ENCODE measurements at regions not wholly inside any gene's neighbourhood (a gene's known extent, or its start where the extent isn't known, plus 50 kb on each side); places are given as distances from the start of the nearest gene placed in this dataset.

DNA sequence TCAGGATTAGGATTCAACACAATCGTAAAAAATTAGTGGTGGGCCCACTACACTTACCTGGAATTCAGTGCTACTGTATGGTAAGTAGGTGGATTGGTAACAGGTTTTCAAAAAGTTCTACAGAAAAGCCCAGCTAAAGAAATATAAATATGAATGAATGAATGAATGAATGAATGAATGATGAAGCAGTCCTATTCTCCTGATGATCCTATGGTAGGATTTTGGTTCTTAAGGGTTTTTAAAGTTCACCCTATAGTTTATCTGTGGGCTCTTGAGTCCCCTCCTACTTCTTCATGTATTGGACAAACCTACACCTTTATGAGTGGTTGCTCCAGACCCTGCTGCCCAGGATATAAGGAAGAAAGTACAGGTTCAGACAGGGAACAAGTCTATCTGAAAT, 89.5 kb upstream of the HEY2 start:
- no peaks in the 10 kb centered on the region for H3K79me2 ChIP-seq (ENCODE audit: control insufficient read depth, insufficient read depth, low read length)
- no peak overlapping the region for H3K4me3 ChIP-seq (ENCODE audit: control extremely low read depth in 1 of 5, extremely low read depth in 1 of 5, insufficient read depth in 1 of 5, low read depth in 2 of 5, low read length in 4 of 5)
- H3K9me3 ChIP-seq (ENCODE audit: control extremely low read depth in 1 of 3, control insufficient read depth in 2 of 3, insufficient read depth in 1 of 3, low read length in 2 of 3) = no peaks in the 10 kb centered on the region
- CTCF ChIA-PET = no interaction called here
- H2AFZ ChIP-seq (ENCODE audit: insufficient read depth, low read depth, low read length, poor library complexity, severe bottlenecking) = no peak overlapping the region
- no peak overlapping the region for H3K9ac ChIP-seq (ENCODE audit: low read length)
- H3K9me3 Mint-ChIP-seq (ENCODE audit: insufficient read depth) = peaks cover 3% of the 10 kb centered on the region
- TF ChIP-seq CTCF (IDR thresholded peaks at IDR 0.05) = no peak
- TF ChIP-seq EZH2 (IDR thresholded peaks at IDR 0.05; ENCODE audit: borderline replicate concordance, insufficient read depth, low read depth, low read length, poor library complexity, severe bottlenecking) = no peak
- peaks cover 0 to 2% (median 1%) of the 10 kb centered on the region in 4 experiments for H3K27me3 ChIP-seq (replicated peaks in 1 of 4; ENCODE audit: control extremely low read depth in 1 of 4, control insufficient read depth in 3 of 4, insufficient read depth in 4 of 4, low read length in 3 of 4)
- no peaks in the 10 kb centered on the region for H3K4me1 Mint-ChIP-seq
- H3K27ac ChIP-seq (ENCODE audit: low read length in 2 of 2) = no peak overlapping the region
- no peaks in the 10 kb centered on the region for H3K36me3 ChIP-seq (replicated peaks in 1 of 2; ENCODE audit: control extremely low read depth in 1 of 2, control insufficient read depth in 1 of 2, extremely low read depth in 1 of 2, insufficient read depth in 2 of 2, low read length in 1 of 2)
- no peak for ATAC-seq (ENCODE audit: low read depth)
- WGBS (ENCODE audit: insufficient coverage) = no CpG with 5 or more reads among the region's 1 CpG
- POLR2A ChIA-PET = no interaction called here
- no peak overlapping the region for H3K4me3 Mint-ChIP-seq
- no peak overlapping the region for H3K27ac Mint-ChIP-seq
- intact Hi-C loops (cut with micrococcal nuclease) = no loop called here
- peaks cover 22% of the 10 kb centered on the region for H3K27me3 Mint-ChIP-seq
- no peaks in the 10 kb centered on the region for H4K20me1 ChIP-seq (ENCODE audit: control insufficient read depth, insufficient read depth, low read length, poor library complexity, severe bottlenecking)
- H3K4me1 ChIP-seq (ENCODE audit: control insufficient read depth in 2 of 2, insufficient read depth in 2 of 2, low read length in 2 of 2) = no peaks in the 10 kb centered on the region
- no peak overlapping the region for H3K4me2 ChIP-seq (replicated peaks; ENCODE audit: low read depth, low read length, poor library complexity, severe bottlenecking)
- no peak for DNase-seq

GRCh38 chr6:125662296-125662695, 87.1 kb upstream of the HEY2 start:
- Mint-ChIP-seq H3K4me1 (no peaks in the 10 kb centered on the region), H3K4me3 (no peak overlapping the region), H3K27me3 (peaks cover 17% of the 10 kb centered on the region), H3K9me3 (ENCODE audit: insufficient read depth) (peaks cover 2% of the 10 kb centered on the region), H3K27ac (no peak overlapping the region)
- no peaks in the 10 kb centered on the region for H3K36me3 ChIP-seq (replicated peaks in 1 of 2; ENCODE audit: control extremely low read depth in 1 of 2, control insufficient read depth in 1 of 2, extremely low read depth in 1 of 2, insufficient read depth in 2 of 2, low read length in 1 of 2)
- no peak overlapping the region for H3K4me2 ChIP-seq (replicated peaks; ENCODE audit: low read depth, low read length, poor library complexity, severe bottlenecking)
- no peak overlapping the region for H3K4me3 ChIP-seq (ENCODE audit: control extremely low read depth in 1 of 5, extremely low read depth in 1 of 5, insufficient read depth in 1 of 5, low read depth in 2 of 5, low read length in 4 of 5)
- ChIA-PET CTCF (no interaction called here), POLR2A (no interaction called here)
- no peak overlapping the region for H2AFZ ChIP-seq (ENCODE audit: insufficient read depth, low read depth, low read length, poor library complexity, severe bottlenecking)
- no peak overlapping the region for H3K27ac ChIP-seq (ENCODE audit: low read length in 2 of 2)
- intact Hi-C loops (cut with micrococcal nuclease) = no loop called here
- no peaks in the 10 kb centered on the region for H3K79me2 ChIP-seq (ENCODE audit: control insufficient read depth, insufficient read depth, low read length)
- H3K9ac ChIP-seq (ENCODE audit: low read length) = no peak overlapping the region
- H3K27me3 ChIP-seq (replicated peaks in 1 of 4; ENCODE audit: control extremely low read depth in 1 of 4, control insufficient read depth in 3 of 4, insufficient read depth in 4 of 4, low read length in 3 of 4) = peaks cover 0 to 3% (median 1%) of the 10 kb centered on the region in 4 experiments
- TF ChIP-seq EZH2 (IDR thresholded peaks at IDR 0.05; ENCODE audit: borderline replicate concordance, insufficient read depth, low read depth, low read length, poor library complexity, severe bottlenecking) (no peak), CTCF (IDR thresholded peaks at IDR 0.05) (no peak)
- H3K9me3 ChIP-seq (ENCODE audit: control extremely low read depth in 1 of 3, control insufficient read depth in 2 of 3, insufficient read depth in 1 of 3, low read length in 2 of 3) = no peaks in the 10 kb centered on the region
- no peaks in the 10 kb centered on the region for H3K4me1 ChIP-seq (ENCODE audit: control insufficient read depth in 2 of 2, insufficient read depth in 2 of 2, low read length in 2 of 2)
- no peak for DNase-seq
- no peak for ATAC-seq (ENCODE audit: low read depth)
- no peaks in the 10 kb centered on the region for H4K20me1 ChIP-seq (ENCODE audit: control insufficient read depth, insufficient read depth, low read length, poor library complexity, severe bottlenecking)
- 69% methylated on average over 2 of the region's 4 CpGs for WGBS (ENCODE audit: insufficient coverage)
